ACHN (cell line): ENCODE measurements at regions not wholly inside any gene's neighbourhood (a gene's known extent, or its start where the extent isn't known, plus 50 kb on each side); places are given as distances from the start of the nearest gene placed in this dataset.
"Not testable (repeated sequence)": the region's sequence is repeated elsewhere in the genome, so short reads cannot be mapped to it uniquely, and the experiment has no call there.

Source experiments
- DNase-seq: peaks from one replicate; pipeline ENCODE4 v3.0.0-alpha.2; 2015
- in situ Hi-C: cut with HindIII; loops from 2 replicates; pipeline ENCODE4 v1.10.0; 2017; ENCODE audit warnings: low sequenced_read_pairs, low pct_ligation_motif_present, low pct_unique_long_range_greater_than_20kb

GRCh38 chr3:193960487-193961274 lies 175.3 kb upstream of the HES1 start:
- in situ Hi-C loops, result no loop called here
- DNase-seq, result no peak

GRCh38 chr3:193962986-193963685 lies 172.8 kb upstream of the HES1 start:
- DNase-seq, result no peak
- in situ Hi-C loops, result no loop called here

- in situ Hi-C loops, result no loop called here
- no peak for DNase-seq
These were observed 172.0 kb upstream of the HES1 start for GRCh38 chr3:193963808-193964516.

- DNase-seq, result no peak
- in situ Hi-C loops, result no loop called here
These were observed 171.4 kb upstream of the HES1 start for GRCh38 chr3:193964517-193964880.

GRCh38 chr3:193968380-193968974 lies 167.5 kb upstream of the HES1 start:
- no peak for DNase-seq
- in situ Hi-C loops, result no loop called here

GRCh38 chr3:193970131-193970772 lies 165.7 kb upstream of the HES1 start:
- in situ Hi-C loops, result not testable (repeated sequence)
- DNase-seq, result peak; percentile 64

GRCh38 chr3:193970773-193971206 lies 165.2 kb upstream of the HES1 start:
- in situ Hi-C loops, result no loop called here
- DNase-seq, result no peak

- no peak for DNase-seq
- in situ Hi-C loops, result no loop called here
These were observed 164.6 kb upstream of the HES1 start for GRCh38 chr3:193971261-193971751.

GRCh38 chr3:193971966-193972365 lies 164.0 kb upstream of the HES1 start:
- in situ Hi-C loops, result no loop called here
- DNase-seq, result no peak

- in situ Hi-C loops, result no loop called here
- DNase-seq, result no peak
These were observed 163.1 kb upstream of the HES1 start for GRCh38 chr3:193972832-193973231.

GRCh38 chr3:193974191-193974652 lies 161.7 kb upstream of the HES1 start:
- no peak for DNase-seq
- in situ Hi-C loops, result no loop called here

GRCh38 chr3:193974671-193975535 lies 161.0 kb upstream of the HES1 start:
- in situ Hi-C loops, result no loop called here
- no peak for DNase-seq

- no peak for DNase-seq
- in situ Hi-C loops, result no loop called here
These were observed 158.3 kb upstream of the HES1 start for GRCh38 chr3:193977622-193978021.

GRCh38 chr3:193978030-193978429 lies 157.9 kb upstream of the HES1 start:
- in situ Hi-C loops, result no loop called here
- no peak for DNase-seq

- no peak for DNase-seq
- in situ Hi-C loops, result no loop called here
These were observed 157.5 kb upstream of the HES1 start for GRCh38 chr3:193978486-193978885.

- in situ Hi-C loops, result no loop called here
- no peak for DNase-seq
These were observed 155.6 kb upstream of the HES1 start for GRCh38 chr3:193980326-193980725.

GRCh38 chr3:193980905-193981304 lies 155.0 kb upstream of the HES1 start:
- no peak for DNase-seq
- in situ Hi-C loops, result no loop called here

- no peak for DNase-seq
- in situ Hi-C loops, result no loop called here
These were observed 154.4 kb upstream of the HES1 start for GRCh38 chr3:193981504-193981903.
